Esophagus (tissue), 2 donors: ENCODE measurements at regions not wholly inside any gene's neighbourhood (a gene's known extent, or its start where the extent isn't known, plus 50 kb on each side); places are given as distances from the start of the nearest gene placed in this dataset.

Experiments used
- H3K27ac ChIP-seq, 2 donors: one replicate each; pipeline ENCODE4 v1.5.1; 2013; ENCODE audit warnings: low read depth in 2 of 2, mild to moderate bottlenecking in 2 of 2, inconsistent platforms in 1 of 2, low read length in 1 of 2, moderate library complexity in 1 of 2
- H3K27me3 ChIP-seq, 2 donors: one replicate each; pipeline ENCODE4 v1.6.1; 2013; ENCODE audit warnings: low read length in 2 of 2, control low read depth in 1 of 2, mild to moderate bottlenecking in 1 of 2; ENCODE audit not compliant: insufficient read depth in 2 of 2, control insufficient read depth in 1 of 2
- H3K36me3 ChIP-seq, 2 donors: one replicate each; pipeline ENCODE4 v1.6.1; 2013; ENCODE audit warnings: low read length in 1 of 2; ENCODE audit not compliant: control insufficient read depth in 2 of 2, insufficient read depth in 2 of 2
- H3K4me1 ChIP-seq, 2 donors: one replicate each; pipeline ENCODE4 v1.6.1; 2013; ENCODE audit warnings: low read length in 1 of 2; ENCODE audit not compliant: control insufficient read depth in 2 of 2, insufficient read depth in 2 of 2
- H3K4me3 ChIP-seq, 2 donors: one replicate each; pipeline ENCODE4 v1.5.1; 2013; ENCODE audit warnings: low read length in 2 of 2, mild to moderate bottlenecking in 2 of 2, low read depth in 1 of 2, moderate library complexity in 1 of 2
- H3K9me3 ChIP-seq, 2 donors: one replicate each; pipeline ENCODE4 v1.6.1; 2013; ENCODE audit warnings: mild to moderate bottlenecking in 2 of 2, low read depth in 1 of 2, low read length in 1 of 2, moderate library complexity in 1 of 2; ENCODE audit not compliant: control insufficient read depth in 2 of 2, insufficient read depth in 1 of 2
- WGBS, 2 donors: extraction: QIAGEN DNeasy Blood & Tissue Kit; methylation state at CpG; one replicate each; pipeline ENCODE4 v1.1.7; 2013; 5-methylcytosine and 5-hydroxymethylcytosine counted together
- donor health status: healthy with polysubstance abuse.
- donor health status: Bipolar disorder and iron deficiency.

DNA sequence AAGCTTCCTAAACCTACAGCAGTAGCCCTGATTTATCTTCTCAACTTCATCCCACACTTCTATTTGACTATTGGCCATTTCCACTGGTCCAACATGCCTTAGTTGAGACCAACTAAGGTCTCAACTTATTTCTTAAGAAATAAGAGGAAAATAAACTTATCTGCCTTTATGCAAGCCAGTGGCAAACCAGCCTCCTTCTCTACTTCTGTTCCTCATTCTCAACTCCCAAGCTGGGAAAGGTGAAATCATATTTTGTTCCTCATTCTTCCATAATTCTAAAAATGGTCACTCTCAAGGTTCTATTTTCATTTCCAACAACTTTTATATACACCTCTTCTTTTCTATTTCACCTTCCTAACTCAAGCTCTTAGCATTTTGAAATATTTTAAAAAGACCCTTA is 149.6 kb upstream of the C9orf72 start:
- Histone ChIP-seq H3K9me3 (no peaks in the 10 kb centered on the region), H3K27me3 (no peaks in the 10 kb centered on the region), H3K4me1 (no peaks in the 10 kb centered on the region), H3K4me3 (no peak overlapping the region), H3K27ac (no peak overlapping the region), H3K36me3 (no peaks in the 10 kb centered on the region)

DNA sequence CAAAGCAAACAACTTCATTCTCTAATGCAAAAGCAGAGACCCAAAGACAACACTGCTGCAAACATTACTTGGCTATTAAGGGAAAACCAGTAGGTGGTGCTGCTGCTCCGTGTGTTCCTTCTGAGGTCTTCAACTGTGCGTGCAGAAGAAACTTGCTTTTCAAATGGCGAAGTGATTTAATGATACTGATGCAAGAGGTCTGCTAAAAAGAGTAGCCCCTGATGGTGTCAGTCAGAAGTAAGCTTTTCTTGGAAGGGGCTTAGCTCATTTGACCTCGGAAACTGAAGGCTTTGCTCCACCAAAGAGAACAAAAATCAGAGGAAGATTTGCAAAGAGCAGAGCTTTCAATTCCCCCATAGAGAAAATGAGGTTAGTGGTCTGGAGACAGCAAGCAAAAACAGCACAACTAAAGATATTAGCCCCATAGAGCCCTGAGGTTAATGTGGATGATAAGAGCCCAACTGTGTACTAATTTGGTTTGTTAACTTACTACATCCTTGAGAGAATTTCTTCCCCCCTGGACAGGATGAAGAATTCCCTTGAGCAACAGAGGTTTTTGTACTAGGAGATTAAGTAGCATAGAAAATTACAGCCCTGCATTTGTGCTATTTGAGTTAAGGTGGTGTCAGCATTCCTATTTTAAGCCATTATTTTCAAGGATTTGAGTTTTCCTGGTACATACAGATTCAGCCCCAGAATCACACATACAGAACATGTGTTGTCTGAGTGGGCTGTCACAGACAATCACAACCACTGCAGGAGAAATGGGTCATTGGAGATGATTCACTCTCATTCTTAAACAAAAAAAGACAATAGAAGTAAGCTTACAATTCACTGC is 153.2 kb upstream of the C9orf72 start:
- H3K4me1 ChIP-seq, result no peaks in the 10 kb centered on the region
- 3 to 4% methylated on average over 4 of the region's 4 CpGs for WGBS, 2 donors
- no peak overlapping the region for H3K27ac ChIP-seq
- H3K4me3 ChIP-seq, result no peak overlapping the region
- H3K36me3 ChIP-seq, result no peaks in the 10 kb centered on the region
- no peaks in the 10 kb centered on the region for H3K27me3 ChIP-seq
- no peaks in the 10 kb centered on the region for H3K9me3 ChIP-seq

DNA sequence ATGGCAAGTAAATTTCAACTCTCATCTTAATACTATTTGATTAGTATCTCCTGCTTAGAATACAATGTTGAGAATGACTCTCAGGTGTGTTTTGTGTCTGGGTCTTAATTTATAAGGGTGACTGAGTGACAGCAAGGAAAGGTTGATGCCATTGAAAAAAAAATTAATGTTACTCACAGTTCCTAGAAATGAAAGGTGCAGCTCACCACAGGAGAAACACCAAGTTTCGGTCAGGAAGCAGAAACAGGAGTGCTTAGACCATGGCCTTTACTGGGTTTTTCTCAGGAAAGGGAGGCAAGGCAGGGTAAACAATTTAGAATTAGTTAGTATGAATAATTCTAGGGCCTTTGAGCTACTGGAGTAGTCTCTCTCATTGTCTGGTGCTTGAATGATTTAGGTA is 159.2 kb upstream of the C9orf72 start:
- no peak overlapping the region for H3K27ac ChIP-seq
- no peaks in the 10 kb centered on the region for H3K36me3 ChIP-seq
- H3K4me1 ChIP-seq, result no peaks in the 10 kb centered on the region
- H3K9me3 ChIP-seq, result no peaks in the 10 kb centered on the region
- H3K4me3 ChIP-seq, result no peak overlapping the region
- 90 to 92% methylated on average over 1 of the region's 1 CpG for WGBS, 2 donors
- H3K27me3 ChIP-seq, result no peaks in the 10 kb centered on the region

DNA sequence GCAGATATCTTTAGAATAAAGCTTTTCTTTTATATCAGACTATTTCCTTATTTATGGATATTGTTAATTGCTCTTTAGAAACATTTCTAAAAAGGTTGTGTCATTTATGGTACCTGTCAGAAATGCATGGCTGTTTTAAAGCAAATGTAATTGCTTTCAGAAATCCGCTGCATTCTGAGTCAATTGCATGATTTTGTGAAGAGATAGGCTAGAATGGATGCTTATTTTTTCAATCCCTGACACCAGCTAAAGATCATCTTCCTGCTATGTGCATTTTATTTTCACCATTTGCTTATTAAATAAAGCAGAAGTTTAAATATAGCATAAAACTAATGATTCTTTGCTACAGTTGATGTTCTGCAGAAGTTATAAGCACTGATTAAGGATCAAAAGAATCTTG is 170.2 kb upstream of the C9orf72 start:
- Histone ChIP-seq H3K27ac (no peak overlapping the region), H3K36me3 (no peaks in the 10 kb centered on the region), H3K4me3 (no peak overlapping the region), H3K4me1 (no peaks in the 10 kb centered on the region), H3K9me3 (peaks cover 0 to 2% of the 10 kb centered on the region in 2 donors), H3K27me3 (no peaks in the 10 kb centered on the region)
- WGBS, 2 donors, result 72 to 76% methylated on average over 1 of the region's 1 CpG

DNA sequence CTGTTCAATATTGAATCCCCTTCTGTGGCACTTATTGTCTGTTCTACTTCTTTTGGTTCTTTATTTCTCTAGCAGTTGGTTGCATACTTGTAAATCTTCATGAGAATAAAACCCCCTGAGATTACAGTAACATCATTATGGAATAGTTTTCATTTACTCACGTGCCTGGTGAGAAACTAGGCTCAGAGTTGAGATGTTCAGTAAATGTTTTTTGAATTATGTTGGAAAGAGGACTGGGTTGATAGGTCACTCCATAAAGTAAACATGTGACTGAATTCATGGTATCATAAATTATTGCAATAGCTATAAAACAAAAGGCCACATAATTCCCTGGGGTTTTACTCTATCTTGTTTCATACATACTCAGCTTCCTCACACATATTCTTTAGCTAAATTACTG is 174.2 kb upstream of the C9orf72 start:
- Histone ChIP-seq H3K27me3 (no peaks in the 10 kb centered on the region), H3K4me1 (no peaks in the 10 kb centered on the region), H3K4me3 (no peak overlapping the region), H3K36me3 (no peaks in the 10 kb centered on the region), H3K9me3 (no peaks in the 10 kb centered on the region), H3K27ac (no peak overlapping the region)
- WGBS, 2 donors, result 38 to 39% methylated on average over 1 of the region's 1 CpG

DNA sequence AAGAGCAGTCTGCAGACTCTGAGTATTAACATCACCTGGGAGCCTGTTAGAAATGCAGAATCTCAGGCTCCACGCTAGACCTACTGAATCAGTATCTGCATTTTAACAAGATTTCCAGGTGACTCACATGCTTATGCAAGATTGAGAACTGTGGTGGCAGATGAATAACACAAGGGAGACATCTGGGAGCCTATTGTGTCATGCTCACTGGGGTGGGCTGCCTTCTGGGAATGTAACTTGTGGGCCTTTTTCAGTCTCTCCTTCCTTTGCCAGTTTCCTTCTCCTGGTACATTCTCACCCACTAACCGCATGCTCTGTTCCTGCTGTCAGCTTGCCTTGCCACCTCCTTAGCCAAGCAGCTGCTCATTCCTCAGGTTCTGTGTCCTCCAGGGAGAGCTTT is 176.6 kb upstream of the C9orf72 start:
- Histone ChIP-seq H3K4me1 (no peaks in the 10 kb centered on the region), H3K27me3 (no peaks in the 10 kb centered on the region), H3K4me3 (no peak overlapping the region), H3K27ac (no peak overlapping the region), H3K36me3 (no peaks in the 10 kb centered on the region), H3K9me3 (no peaks in the 10 kb centered on the region)
- 65 to 67% methylated on average over 2 of the region's 2 CpGs for WGBS, 2 donors

DNA sequence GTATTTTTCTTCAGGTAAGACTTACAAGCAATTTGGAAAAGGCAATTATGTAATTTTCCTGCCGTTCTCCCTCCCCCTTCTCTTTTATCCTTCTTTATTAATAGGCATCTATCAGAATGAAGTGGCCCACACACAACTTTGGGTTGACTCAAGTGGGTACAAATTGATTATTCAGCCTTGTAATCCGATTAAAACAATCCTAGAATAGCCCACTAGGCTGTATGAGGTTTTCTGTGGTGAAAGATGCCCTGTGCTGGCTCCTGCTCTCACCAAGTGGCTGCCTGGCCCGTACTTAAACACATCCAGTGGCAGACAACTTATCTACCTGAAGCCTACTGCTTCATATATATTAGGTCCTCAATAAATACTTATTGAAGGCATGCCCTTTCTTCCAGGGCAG is 177.3 kb upstream of the C9orf72 start:
- Histone ChIP-seq H3K4me1 (no peaks in the 10 kb centered on the region), H3K36me3 (no peaks in the 10 kb centered on the region), H3K4me3 (no peak overlapping the region), H3K27me3 (no peaks in the 10 kb centered on the region), H3K27ac (no peak overlapping the region), H3K9me3 (no peaks in the 10 kb centered on the region)
- 74 to 78% methylated on average over 3 of the region's 3 CpGs for WGBS, 2 donors

DNA sequence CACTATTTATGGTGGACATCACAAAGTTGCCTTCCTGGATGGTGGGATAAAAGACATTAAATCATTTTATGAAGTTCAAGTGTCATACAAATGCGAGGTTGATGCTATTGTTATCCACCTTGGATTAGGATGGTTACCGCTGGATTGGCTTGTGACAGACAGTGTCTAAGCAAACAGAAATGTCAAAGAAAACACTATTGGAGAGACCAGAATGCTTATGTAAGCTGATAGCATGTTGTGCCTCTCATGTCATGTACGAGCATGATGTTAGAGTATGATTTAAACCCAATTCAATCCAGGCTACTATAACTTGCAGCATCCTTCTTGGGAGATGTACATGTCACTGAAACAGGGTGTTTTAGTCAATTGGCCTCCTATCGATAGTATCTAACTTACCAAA is 178.8 kb upstream of the C9orf72 start:
- Histone ChIP-seq H3K4me3 (no peak overlapping the region), H3K4me1 (no peaks in the 10 kb centered on the region), H3K36me3 (no peaks in the 10 kb centered on the region), H3K27ac (no peak overlapping the region), H3K27me3 (peaks cover 0 to 4% of the 10 kb centered on the region in 2 donors), H3K9me3 (no peaks in the 10 kb centered on the region)
- 85 to 89% methylated on average over 4 of the region's 4 CpGs for WGBS, 2 donors

DNA sequence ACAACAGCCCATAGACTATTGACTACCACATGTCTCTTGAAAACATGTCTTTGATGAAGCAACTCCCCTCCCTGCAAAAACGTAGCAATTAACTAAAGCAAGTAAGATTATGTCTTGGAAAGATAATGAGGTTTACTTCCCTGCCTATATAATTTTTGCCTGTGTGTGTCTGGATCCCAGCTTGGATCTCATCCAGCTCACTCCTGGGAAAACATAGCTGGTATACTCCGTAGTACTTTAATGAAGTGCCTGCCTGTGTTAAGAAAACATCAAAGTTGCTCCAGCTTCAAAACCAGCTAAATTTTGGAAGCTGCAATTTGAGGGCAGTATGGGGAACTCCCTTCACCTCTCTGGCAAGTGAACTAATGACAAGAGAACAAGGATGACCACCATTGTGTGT is 182.6 kb upstream of the C9orf72 start:
- 36 to 39% methylated on average over 2 of the region's 2 CpGs for WGBS, 2 donors
- no peak overlapping the region for H3K4me3 ChIP-seq
- H3K4me1 ChIP-seq, result no peaks in the 10 kb centered on the region
- H3K36me3 ChIP-seq, result no peaks in the 10 kb centered on the region
- no peak overlapping the region for H3K27ac ChIP-seq
- no peaks in the 10 kb centered on the region for H3K9me3 ChIP-seq
- H3K27me3 ChIP-seq, result peaks cover 0 to 4% of the 10 kb centered on the region in 2 donors

DNA sequence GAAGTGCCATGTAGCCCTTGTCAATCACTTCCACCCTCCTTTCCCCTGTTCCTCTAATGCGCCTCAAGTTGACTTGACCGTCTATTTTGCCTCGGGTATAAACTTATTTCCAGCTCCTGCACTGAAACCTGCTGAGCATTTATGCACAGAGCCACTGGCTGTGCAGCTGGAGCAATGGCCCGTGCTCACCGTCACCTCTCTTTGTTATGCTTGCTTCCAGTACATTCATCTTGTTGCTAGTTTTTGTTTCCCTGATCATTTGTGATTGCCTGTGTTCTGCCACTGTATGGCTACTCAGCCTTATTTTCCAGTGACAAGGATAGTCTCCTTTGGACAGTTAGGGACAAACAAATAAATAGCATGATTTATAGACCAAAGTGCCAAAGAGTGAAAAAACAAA is 183.1 kb upstream of the C9orf72 start:
- no peaks in the 10 kb centered on the region for H3K36me3 ChIP-seq
- no peaks in the 10 kb centered on the region for H3K4me1 ChIP-seq
- WGBS, 2 donors, result 85 to 87% methylated on average over 5 of the region's 5 CpGs
- H3K27ac ChIP-seq, result no peak overlapping the region
- no peak overlapping the region for H3K4me3 ChIP-seq
- H3K9me3 ChIP-seq, result no peaks in the 10 kb centered on the region
- H3K27me3 ChIP-seq, result peaks cover 0 to 4% of the 10 kb centered on the region in 2 donors
